Left renal cortex interstitium (tissue), 4 donors: ENCODE measurements at regions not wholly inside any gene's neighbourhood (a gene's known extent, or its start where the extent isn't known, plus 50 kb on each side); places are given as distances from the start of the nearest gene placed in this dataset.

Experiments used
- DNase-seq, 4 donors: peaks; one replicate each; pipeline ENCODE4 v3.0.0-alpha.2; 2013; ENCODE audit warnings: low read depth in 4 of 4, low spot score in 2 of 4, missing footprints in 1 of 4

- DNase-seq = no peak
Observed at GRCh38 chr4:160869899-160870298, 1293.9 kb downstream of the FSTL5 start.

- no peak for DNase-seq
Observed at GRCh38 chr4:160872491-160872890, 1291.3 kb downstream of the FSTL5 start.

- DNase-seq = no peak
Observed at GRCh38 chr4:160877087-160877790, 1286.6 kb downstream of the FSTL5 start.

DNA sequence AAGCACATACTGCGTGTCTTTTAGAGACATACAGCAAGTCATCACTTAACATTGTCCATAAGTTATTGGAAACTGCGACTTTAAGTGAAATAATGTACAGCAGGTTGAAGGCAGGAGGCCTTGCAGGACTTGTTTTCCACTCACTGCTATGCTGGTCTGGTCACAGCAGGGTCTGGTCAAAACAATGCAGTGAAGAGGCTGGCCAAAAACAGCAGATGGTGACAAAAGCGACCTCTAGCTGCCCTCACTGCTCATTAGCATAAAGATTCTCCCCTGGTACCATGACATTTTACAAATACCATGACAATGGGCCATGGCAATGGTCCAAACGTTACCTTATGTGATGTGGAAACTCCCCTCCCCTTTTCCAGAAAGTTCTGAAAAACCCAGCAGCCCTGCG is 1283.6 kb downstream of the FSTL5 start:
- no peak for DNase-seq

- DNase-seq = no peak
Observed at GRCh38 chr4:160887668-160888067, 1276.1 kb downstream of the FSTL5 start.

DNA sequence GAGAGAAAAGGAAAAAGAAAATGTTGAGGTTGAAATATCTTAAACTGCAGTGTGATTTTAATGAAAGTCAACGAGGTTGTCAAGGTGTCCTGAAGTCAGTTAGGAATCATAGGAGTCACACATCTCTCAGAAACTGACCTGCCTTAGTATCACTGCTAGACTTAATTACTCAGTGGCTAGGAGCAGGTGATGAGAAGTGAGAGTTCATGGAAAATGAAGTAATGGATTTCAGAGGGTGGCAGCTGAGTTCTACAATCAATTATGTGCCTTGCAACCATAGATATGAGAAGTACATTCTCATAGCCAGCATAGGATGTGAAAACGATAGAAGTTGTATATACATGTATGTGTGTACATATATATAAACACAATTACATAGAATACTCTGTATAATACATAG is 1269.7 kb downstream of the FSTL5 start:
- DNase-seq = no peak

DNA sequence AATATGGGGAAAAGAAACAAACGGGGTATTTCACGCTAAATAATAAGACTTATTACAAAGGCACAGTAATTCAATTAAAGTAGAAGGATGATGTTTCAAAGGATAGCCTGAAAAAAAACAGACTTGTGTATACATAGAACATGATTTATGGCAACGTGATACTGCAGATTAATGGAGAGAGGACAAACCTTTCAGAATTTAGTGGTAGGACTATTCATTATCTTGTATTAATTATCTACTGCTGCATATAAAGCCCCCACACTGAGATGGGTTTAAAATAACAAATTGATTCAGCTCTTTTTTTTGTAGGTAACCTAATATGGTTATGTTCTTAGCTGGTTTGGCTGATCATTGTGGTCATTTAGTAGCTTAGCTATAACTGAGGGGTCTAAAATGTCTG is 1269.0 kb downstream of the FSTL5 start:
- no peak for DNase-seq

GRCh38 chr4:160927311-160927710 is 1236.5 kb downstream of the FSTL5 start:
- no peak for DNase-seq

DNA sequence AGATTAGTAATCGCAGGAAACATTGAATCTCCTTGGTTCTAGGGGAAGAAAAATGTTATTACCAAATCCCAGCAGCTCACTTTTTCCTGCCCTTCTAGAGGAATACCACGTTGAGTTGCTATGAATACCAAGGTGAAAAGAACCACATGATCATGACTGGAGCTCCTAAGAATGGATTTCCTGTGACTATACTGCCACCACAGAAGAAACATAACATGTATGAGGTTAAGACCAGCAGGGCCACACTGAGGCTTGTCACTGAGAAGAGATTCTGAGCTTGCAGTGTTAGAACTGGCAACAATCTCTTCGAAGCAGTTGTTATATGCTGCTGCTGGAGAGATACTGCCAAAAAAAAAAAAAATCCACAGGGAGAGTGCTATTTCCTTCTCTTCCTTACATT is 1235.3 kb downstream of the FSTL5 start:
- no peak for DNase-seq

DNA sequence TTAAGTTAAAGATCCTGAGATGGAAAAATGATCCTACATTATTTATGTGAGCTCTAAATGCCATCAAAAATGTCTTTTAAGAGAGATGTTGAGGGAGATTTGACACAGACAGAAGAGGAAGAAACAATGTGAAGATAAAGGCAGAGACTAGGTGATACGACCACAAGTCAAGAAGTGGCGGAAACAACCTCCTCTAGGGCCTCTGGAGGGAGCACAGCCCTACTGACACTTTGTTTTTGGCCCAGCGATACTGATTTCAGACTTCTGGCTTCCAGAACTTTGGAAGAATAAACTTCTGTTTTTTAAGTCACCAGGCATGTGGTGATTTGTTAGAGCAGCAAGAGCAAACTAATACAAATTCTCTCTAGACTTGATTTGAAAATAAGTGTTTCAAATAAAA is 1216.1 kb downstream of the FSTL5 start:
- DNase-seq = no peak

DNA sequence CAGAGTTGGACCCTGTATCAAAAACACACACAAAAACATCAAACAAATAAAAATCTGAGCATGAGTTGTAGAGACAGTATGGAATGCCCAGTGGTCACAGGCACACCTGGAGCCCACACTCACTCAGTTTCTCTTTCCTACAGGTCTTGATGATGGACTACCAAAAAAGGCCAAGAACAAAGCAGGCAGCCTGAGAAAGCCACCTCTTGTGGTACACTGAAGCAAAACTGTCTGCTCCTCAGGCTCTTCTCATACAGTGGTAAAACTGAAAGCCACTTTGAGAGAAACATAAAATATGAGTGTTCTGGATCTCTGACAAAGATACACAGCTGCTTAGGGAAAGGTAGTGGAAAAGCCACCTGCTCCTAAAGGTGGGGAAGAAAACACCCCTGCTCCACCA is 1206.9 kb downstream of the FSTL5 start:
- no peak for DNase-seq

GRCh38 chr4:160969925-160970324 is 1193.9 kb downstream of the FSTL5 start:
- no peak for DNase-seq

GRCh38 chr4:160980091-160980490 is 1183.7 kb downstream of the FSTL5 start:
- DNase-seq = no peak

DNA sequence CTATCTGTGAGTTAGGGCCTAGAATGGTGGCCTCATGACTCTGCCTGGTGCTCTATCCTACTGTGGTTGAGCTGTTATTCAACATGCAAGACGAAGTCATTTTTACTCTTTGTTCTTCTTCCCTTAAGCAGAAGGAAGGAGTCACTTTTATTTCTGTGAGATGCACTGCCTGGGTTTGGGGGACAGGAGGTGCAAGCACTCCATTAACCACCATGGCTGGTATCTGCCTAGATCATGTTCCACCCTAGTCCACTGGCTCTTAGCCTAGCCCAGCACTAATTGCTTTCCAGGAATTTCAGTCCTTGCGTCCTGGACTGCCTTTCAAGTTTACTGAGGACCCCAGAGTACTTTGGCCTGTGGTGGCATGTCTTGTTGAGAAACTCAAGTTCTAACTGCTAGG is 1182.7 kb downstream of the FSTL5 start:
- no peak for DNase-seq

GRCh38 chr4:160983035-160983434 is 1180.8 kb downstream of the FSTL5 start:
- no peak for DNase-seq

DNA sequence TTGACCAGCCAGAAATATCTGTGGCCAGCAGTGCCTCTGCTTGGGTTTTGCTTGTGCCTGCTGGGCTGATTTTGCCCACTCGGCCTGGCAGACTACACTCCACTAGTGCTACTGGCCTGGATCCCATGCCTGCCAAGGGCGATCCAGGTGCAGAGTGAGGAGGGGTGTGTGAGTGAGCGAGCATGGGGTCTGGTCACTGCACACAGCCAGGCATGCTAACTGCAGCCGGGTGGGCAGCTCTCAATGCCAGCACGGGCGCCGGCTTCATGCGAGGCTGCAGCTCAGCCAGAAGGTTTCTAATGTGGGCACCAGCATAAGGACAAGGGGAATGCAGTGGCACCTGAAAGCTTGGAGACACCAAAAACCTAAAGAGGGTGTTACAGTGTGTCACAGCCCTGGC is 1161.4 kb downstream of the FSTL5 start:
- no peak for DNase-seq

GRCh38 chr4:161003418-161004057 is 1160.3 kb downstream of the FSTL5 start:
- no peak for DNase-seq

GRCh38 chr4:161005746-161006145 is 1158.1 kb downstream of the FSTL5 start:
- no peak for DNase-seq

DNA sequence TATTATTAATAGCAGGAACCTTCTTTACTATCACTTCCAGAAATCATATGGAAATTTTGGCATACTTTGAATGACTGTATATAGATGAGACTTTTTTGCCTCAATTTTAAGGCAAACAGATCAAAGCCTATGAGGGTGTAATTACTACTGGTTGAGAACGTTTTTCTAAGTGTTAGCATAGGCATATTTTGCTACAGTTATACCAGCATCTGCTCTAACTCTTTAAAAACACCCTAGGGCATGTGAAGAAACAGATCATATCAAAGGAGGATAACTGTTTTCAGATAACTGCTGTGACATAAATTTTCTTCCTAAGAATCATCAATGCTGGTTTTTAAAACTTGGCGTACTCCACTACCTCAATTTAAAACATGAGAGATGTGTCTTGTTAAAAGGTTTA is 1155.3 kb downstream of the FSTL5 start:
- no peak for DNase-seq

GRCh38 chr4:161010227-161010626 is 1153.6 kb downstream of the FSTL5 start:
- DNase-seq = no peak
